Activated CD4-positive, alpha-beta T cell treated with anti-CD3 and anti-CD28 coated beads, Interleukin-2, amount 50 U/mL, for 16 hours (primary cell): ENCODE measurements at regions not wholly inside any gene's neighbourhood (a gene's known extent, or its start where the extent isn't known, plus 50 kb on each side); places are given as distances from the start of the nearest gene placed in this dataset.

ENCODE experiments used
- DNase-seq: peaks from one replicate; pipeline ENCODE4 v3.0.0-alpha.2; 2020

- no peak for DNase-seq
Measured at GRCh38 chr6:118761645-118762044, 110.3 kb upstream of the CEP85L start.

DNA sequence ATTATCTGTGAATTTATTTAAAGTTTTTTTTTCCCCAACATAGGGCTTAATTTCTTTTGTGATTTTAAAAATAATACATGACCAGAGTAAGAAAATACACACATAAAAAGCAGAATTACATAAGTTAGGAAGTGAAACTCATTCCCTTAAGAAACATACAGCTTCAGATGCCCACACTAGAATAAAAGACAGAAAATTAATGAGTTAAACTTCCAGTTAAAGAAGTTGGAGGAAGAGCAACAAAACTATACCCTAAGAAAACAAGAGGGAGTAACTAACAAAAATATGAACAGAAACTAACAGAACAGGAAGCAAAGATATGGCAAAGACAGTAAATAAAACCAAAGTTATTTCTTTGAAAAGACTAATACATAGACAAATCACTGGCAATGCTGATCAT, 107.6 kb upstream of the CEP85L start:
- DNase-seq, result no peak

DNA sequence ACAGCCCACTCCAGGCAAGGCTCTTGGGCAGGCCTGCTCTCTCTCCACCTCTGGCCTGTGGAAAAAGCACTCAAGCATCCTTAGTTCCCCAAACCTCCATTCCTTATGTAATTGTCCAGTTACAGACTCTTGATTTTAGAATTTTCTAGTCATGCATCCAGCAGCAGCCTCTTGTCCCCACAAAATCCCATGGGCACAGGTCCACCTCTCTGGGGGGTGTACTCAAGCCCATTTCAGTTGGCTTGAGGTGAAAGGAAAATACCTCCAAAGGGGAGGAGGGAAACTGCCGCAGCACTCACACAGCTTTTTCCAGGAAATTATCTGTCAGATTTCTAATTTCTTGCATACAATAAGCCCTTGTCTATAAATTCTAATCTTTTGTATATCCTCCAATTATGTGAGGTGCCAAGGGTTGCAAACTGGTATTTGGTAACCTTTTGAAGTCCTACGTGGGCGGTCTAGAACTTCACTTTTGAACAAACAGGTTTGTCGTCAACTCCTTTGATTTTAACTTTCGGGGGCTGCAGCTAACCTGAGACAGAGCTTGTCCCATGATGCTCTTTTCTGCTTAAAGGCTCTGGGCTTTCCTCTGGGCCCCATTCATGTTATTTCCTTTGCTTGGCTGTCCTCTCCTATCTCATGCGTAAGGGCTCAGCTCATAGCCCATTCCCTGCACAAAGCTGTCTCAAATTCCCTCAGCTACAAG, 104.7 kb upstream of the CEP85L start:
- no peak for DNase-seq

DNA sequence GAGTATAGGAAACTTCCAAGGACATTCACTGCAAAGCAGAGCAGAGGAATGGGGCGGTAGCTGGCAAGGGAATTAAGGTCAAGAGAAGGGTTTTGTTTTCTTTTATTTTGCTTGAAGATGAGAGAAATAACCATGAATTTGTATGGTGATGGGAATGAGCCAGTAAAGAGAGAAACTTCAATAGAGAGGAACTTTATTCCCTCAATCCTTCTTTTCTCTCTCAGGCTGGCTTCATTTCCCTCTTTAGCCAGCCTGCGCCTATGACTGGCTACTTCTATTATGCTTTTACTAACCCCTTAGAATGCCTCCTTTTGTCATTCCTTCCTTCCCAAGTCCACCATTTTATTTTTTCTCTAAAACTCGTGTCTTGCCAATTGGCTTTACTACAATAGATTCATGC, 101.4 kb upstream of the CEP85L start:
- DNase-seq, result no peak

DNA sequence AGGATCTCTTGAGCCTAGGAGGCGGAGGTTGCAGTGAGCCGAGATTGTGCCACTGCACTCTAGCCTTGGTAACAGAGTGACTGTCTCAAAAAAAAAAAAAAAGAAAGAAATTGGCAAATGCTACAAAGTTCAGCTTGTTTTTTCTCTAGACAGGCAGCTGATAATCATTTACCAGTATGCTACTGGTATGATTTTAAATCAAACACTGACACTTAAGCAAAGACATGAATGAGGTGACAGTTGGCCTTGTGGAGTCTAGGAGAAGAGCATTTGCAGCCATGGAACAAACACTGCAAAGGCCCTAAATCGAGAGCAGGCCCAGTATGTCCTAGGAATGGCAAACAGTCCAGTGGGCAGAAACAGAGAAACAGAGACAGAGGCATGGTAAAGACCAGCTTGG, 99.7 kb upstream of the CEP85L start:
- DNase-seq, result no peak

DNA sequence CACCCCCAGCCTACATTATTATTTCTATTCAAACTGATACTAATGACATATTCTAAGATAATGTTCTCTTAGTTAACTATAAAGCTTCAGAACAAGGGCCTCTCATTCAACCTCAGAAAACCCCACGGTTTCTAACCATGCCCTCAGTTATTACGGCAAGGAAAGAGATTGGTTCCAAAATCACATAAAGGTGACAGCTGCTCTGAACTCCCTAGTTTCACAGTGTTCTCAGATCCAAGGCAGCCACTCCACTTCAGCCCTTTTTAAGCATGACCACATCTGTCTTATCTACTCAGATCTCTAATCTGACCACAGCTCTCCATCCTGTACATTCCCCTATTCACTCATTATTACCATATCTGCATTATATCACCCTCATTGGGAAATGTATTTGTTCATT, 98.8 kb upstream of the CEP85L start:
- DNase-seq, result peak; percentile 6

DNA sequence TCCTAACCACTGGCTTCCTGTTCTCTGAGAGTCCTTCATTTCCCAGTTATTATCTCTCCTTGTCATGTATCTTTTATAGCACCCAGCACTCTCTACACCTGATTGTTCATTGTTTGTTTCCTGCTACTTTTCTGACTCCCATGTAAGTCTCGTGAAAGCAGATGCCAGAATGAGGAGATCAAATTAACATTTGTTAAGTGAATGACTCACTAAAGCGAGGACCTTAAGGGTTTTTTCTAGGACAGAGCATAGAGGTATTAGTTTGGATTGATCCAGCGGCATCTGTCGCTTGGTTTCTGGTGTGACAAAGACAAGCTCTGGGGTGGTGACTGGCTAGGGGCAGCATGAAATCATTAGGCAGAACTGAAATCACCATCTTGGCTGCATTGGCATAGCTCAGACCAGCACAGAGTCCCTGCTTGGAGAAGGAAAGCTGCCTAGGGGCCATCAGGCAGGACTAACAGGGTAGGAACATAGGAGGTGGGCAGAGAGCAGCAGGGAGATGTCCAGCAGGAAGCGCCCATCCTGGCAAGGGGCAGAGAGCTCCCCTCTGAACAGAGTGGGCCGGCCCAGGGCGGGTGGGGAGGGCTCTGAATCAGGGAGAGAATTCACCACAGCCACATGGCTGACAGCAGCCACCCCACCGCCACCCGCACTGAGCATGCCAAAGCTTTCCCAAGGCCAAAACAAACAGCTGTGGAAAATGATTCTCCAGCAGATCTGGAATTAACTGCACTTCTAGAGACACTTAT, 97.1 kb upstream of the CEP85L start:
- no peak for DNase-seq

DNA sequence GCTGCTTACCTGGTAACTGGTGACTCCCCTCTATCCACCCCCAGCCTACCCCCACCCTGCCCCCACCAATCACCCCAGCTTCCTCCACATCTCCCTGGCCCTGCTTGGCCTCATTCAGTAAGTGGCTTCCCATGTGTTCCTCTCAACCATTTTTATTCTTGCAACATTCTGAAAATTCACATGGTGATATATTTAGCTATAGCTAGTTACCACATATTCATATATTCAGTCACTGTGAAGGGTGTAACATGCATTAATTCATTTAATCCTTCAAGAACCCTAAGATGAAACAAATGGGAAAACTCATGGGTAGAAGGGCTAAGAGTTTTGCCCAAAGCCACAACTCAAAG, 95.4 kb upstream of the CEP85L start:
- no peak for DNase-seq

GRCh38 chr6:118746145-118746824, 94.9 kb upstream of the CEP85L start:
- DNase-seq, result no peak

- DNase-seq, result no peak
Measured at GRCh38 chr6:118745156-118745555, 93.8 kb upstream of the CEP85L start.

GRCh38 chr6:118744261-118744941, 93.0 kb upstream of the CEP85L start:
- no peak for DNase-seq

DNA sequence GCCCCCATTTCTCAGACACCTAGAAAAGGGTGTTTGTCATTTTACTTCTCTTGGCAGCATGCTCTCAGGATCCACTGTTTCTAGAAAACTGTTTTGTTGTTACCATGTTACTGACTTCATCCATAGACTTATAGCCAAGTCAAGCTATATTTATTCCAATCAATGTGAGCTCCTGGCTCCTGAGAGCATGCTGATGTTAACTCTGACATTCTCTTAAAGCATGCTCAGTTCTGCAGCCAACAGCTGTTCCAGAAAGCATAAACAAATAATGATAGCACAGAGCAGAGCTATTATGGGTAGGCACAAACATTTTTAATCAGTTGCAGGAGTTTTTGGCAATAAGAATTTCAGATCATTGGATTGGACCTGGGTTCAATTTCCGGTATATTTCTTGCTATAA, 92.4 kb upstream of the CEP85L start:
- DNase-seq, result no peak

- DNase-seq, result no peak
Measured at GRCh38 chr6:118740372-118740771, 89.0 kb upstream of the CEP85L start.

- no peak for DNase-seq
Measured at GRCh38 chr6:118739696-118740353, 88.4 kb upstream of the CEP85L start.

- no peak for DNase-seq
Measured at GRCh38 chr6:118736440-118736839, 85.0 kb upstream of the CEP85L start.

DNA sequence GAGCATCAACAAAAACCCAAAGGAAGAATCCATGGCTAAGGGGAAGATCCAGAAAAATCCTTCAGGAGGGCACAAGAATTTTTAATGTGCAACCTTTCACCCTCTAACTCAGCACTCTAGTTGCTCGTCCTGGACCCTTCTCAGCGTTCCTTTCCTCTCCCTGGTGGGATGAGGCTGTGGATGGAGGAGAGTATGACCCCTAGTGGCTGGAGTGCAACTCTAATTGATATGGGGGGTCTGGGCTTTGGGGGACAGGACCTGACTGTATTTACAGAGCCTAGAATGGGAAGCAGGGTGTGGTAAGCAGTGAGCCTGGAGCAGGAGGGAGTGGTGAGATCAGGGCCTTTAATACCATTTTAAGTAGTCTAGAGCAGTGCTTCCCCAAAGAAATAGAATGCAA, 83.9 kb upstream of the CEP85L start:
- no peak for DNase-seq

DNA sequence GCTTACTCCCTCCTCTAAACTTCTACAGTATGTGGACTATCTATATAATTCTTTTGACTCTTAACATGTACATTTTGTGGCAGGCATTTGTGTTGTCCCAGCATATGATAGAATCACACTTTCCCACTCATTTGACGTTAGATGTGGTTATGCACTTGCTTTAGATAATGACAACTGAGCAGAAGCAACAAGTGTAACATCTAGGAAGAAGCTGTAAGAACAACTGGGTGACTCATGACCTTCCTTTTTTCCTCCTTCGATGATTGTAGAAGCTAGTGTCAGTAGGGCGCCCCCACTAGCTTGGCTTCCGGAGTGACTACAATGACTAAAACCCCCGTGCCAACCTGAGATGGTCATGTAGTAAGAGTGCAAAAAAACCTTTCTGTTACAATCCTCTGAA, 74.6 kb upstream of the CEP85L start:
- peak; percentile 69 for DNase-seq

GRCh38 chr6:118724211-118724610, 72.8 kb upstream of the CEP85L start:
- no peak for DNase-seq

DNA sequence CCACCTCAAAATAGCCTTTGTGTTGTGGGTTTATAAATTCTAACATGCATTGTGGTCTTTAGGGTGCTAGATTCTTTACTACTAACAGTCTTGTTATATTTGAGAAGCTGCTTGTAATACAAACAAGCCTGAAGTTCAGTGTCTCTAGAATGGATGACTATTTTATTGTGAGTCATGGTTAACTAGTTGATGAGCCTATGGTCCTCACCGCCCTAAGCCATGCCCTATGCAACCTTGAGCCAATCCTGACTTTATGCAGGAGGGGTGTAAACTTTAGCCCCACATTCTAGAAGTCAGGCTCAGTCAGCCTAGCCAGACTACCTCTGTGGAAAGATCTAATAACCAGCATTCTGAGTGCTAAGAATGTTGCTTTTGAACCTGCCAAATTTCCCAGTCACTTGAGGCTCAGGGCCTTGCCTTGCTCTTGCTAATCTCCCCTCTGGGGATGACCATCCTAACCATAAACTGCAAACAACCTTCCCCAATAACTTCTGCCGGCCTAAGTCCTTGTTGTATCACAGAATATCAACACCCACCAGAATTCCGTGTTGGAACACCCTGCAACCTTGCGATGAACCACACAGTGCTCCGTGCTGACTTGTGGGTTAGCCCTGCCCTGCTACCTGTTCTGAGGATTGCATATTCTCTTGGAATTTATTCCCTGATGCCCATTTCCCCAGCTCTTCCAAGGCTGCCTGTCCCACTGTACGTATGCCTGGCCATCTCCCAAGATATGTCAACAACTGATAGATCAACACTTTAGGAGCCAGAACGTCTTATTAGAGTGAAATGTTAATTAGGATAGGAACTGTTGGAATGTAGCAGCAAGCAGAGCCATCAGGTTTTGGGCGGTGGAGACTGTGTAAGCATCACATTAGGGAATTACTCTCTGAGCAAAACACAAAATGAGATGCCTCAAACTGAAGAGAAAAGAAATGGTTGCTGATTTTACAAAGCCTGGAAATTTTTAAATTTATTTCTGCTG, 71.7 kb upstream of the CEP85L start:
- no peak for DNase-seq

- no peak for DNase-seq
Measured at GRCh38 chr6:118720125-118720473, 68.7 kb upstream of the CEP85L start.

DNA sequence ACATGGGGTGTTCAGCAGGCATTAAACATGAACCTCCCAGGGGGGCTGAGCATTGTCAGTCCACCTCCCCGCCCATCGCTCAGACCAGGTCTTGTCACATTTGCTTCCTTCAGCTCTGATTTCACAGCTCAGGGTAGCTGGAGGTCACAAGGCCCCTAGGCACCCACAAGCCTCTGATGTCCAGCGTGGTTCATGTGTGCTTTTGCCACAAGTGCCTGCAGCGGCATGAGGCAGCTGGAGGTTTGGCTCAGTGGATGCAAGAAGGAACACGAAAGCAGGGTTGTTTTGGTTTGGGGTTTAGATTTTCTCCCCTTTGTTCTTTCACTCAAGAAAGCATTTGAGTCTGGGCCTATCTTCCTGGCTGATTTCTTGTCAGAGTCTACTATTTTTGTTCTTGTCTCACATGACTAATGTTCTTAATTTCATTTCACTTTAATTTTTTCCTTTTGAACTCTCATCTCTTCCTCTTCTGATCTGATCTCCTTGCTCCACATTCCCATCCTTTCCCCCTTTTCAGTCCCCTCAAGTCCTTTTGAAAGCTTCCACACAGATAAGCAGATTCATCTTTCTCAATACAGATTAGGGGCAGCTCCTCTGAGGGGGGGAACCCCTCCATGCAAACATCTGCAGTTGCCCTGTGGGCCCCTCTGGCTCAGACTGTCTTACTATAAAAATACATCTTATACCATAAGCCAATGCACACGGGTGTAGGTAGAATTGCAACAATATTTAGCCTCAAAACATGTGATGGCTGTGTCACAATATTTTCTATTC, 68.1 kb upstream of the CEP85L start:
- DNase-seq, result no peak
